Adrenal gland (tissue), 9 donors: ENCODE measurements at regions not wholly inside any gene's neighbourhood (a gene's known extent, or its start where the extent isn't known, plus 50 kb on each side); places are given as distances from the start of the nearest gene placed in this dataset.

Experiments
- DNase-seq, 7 donors: peaks; one replicate each; pipeline ENCODE4 v3.0.0-alpha.2; 2019 to 2020
- H3K27ac ChIP-seq, 5 donors: fragments of 200-600 bp; sonication (generic) in 4 of 5; 1 replicate in 3 of 5; 2 replicates in 2 of 5; pipeline versions ENCODE4 v1.5.1 to v1.8.0; 2016 to 2020; ENCODE audit warnings: mild to moderate bottlenecking in 1 of 5
- H3K27me3 ChIP-seq: fragments of 200-600 bp; 2 replicates; pipeline ENCODE4 v1.8.0; 2021
- H3K36me3 ChIP-seq, 2 donors: fragments of 200-600 bp; replicated peaks in 1 of 2; 1 replicate in 1 of 2; 2 replicates in 1 of 2; pipeline versions ENCODE4 v1.5.1 to v1.8.0; 2018 to 2022
- H3K4me1 ChIP-seq, 2 donors: fragments of 200-600 bp; replicated peaks in 1 of 2; 1 replicate in 1 of 2; 2 replicates in 1 of 2; pipeline versions ENCODE4 v1.5.1 to v1.8.0; 2018 to 2021
- H3K4me3 ChIP-seq, 4 donors: fragments of 200-600 bp; sonication (generic) in 3 of 4; one replicate each; pipeline ENCODE4 v1.5.1; 2016 to 2018
- H3K9me3 ChIP-seq, 3 donors: fragments of 200-600 bp; sonication (generic) in 1 of 3; replicated peaks in 1 of 3; 1 replicate in 2 of 3; 2 replicates in 1 of 3; pipeline versions ENCODE4 v1.5.1 to v1.8.0; 2016 to 2021
- CTCF ChIP-seq, 6 experiments: fragments of 450-650 bp in 4 of 6; fragments of 200-600 bp in 2 of 6; sonication (generic) in 1 of 6; IDR thresholded peaks; 1 replicate in 5 of 6; 2 replicates in 1 of 6; pipeline versions ENCODE4 v1.5.1 to v1.8.0; 2016 to 2021; ENCODE audit warnings: antibody characterized with exemption in 6 of 6, mild to moderate bottlenecking in 2 of 6, moderate library complexity in 1 of 6
- POLR2A ChIP-seq, 2 donors: fragments of 450-650 bp; IDR thresholded peaks; one replicate each; pipeline ENCODE4 v1.6.1; 2017; ENCODE audit warnings: antibody characterized with exemption in 2 of 2, mild to moderate bottlenecking in 2 of 2, moderate library complexity in 1 of 2
- WGBS, 4 donors: extraction: QIAGEN DNeasy Blood & Tissue Kit in 2 of 4; methylation state at CpG; one replicate each; pipeline versions ENCODE4 v1.1.5 to v1.1.7; 2013 to 2017; 5-methylcytosine and 5-hydroxymethylcytosine counted together
- intact Hi-C, 2 donors: fragments of 100-400 bp; cut with DNase I; formaldehyde crosslinking; loops; one replicate each; pipeline versions ENCODE4 v1.14.1 to v1.15.0; 2022 to 2023
- donor health status: healthy with polysubstance abuse.
- donor health status: Bipolar disorder and iron deficiency.
- donor health status: DM: yes; HTN: yes; CAD: no.
- donor health status: DM: no; HTN: no; CAD: no.
- donor health status: DM: no; HTN: no; CAD: no.

GRCh38 chr1:147473733-147474049 lies 67.6 kb upstream of the BCL9 start:
- Histone ChIP-seq H3K36me3 (no peaks in the 10 kb centered on the region), H3K27ac (no peak overlapping the region), H3K4me3 (no peak overlapping the region), H3K27me3 (no peaks in the 10 kb centered on the region), H3K9me3 (no peaks in the 10 kb centered on the region), H3K4me1 (no peaks in the 10 kb centered on the region)
- intact Hi-C loops = no loop called here
- no peak for TF ChIP-seq CTCF (IDR thresholded peaks at IDR 0.05)
- TF ChIP-seq POLR2A (IDR thresholded peaks at IDR 0.05) = no peak
- no peak for DNase-seq

GRCh38 chr1:147475488-147475887 lies 65.8 kb upstream of the BCL9 start:
- no peak overlapping the region for H3K27ac ChIP-seq
- 71 to 81% (median 76%) methylated on average over 3 of the region's 3 CpGs for WGBS, 4 donors
- peaks cover 5% of the 10 kb centered on the region for H3K27me3 ChIP-seq
- no peak overlapping the region for H3K4me3 ChIP-seq
- no peak for TF ChIP-seq POLR2A (IDR thresholded peaks at IDR 0.05)
- no peak for TF ChIP-seq CTCF (IDR thresholded peaks at IDR 0.05)
- intact Hi-C loops = no loop called here
- no peak for DNase-seq
- H3K4me1 ChIP-seq = no peaks in the 10 kb centered on the region
- no peaks in the 10 kb centered on the region for H3K36me3 ChIP-seq
- no peaks in the 10 kb centered on the region for H3K9me3 ChIP-seq

- no peak for TF ChIP-seq POLR2A (IDR thresholded peaks at IDR 0.05)
- no peak for TF ChIP-seq CTCF (IDR thresholded peaks at IDR 0.05)
- Histone ChIP-seq H3K27ac (no peak overlapping the region), H3K9me3 (no peaks in the 10 kb centered on the region), H3K4me3 (no peak overlapping the region), H3K4me1 (no peaks in the 10 kb centered on the region), H3K27me3 (peaks cover 5% of the 10 kb centered on the region), H3K36me3 (no peaks in the 10 kb centered on the region)
- WGBS, 4 donors = 71 to 79% (median 76%) methylated on average over 4 of the region's 4 CpGs
- intact Hi-C loops = no loop called here
- no peak for DNase-seq
These were observed 62.8 kb upstream of the BCL9 start for GRCh38 chr1:147478521-147478920.

DNA sequence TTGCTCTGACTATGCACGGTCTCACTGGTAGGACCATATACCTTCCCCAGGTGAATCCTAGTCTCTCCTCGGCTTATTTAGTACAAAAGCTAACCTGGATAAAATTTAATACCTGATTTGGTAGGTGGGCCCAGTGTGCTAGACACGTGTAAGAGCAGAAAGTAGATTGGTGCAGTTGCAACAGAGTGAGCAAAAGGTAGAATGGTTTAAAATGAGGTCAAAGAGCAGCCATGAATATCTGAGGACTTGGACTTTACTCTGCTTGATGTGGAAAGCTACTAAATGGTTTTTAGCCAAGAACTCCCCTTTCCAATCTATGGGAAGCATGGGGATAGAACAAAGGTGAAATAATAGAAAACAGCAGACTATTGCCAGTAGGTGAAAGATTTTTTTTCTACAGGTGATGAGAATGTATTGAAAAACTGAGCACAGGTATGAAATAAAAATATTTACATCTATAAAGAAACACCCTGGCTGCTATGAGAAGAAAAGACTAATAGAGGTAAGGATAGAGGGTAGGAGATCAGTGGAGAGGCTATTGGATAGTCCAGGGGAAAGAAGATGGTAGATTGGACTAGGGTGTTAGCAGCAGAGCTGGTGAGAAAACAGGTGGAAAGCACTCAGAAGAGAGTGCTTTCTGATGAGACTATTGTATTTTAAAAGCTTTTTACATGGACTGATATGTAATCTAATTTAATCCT lies 61.3 kb upstream of the BCL9 start:
- no peak for DNase-seq
- intact Hi-C loops = no loop called here
- H3K9me3 ChIP-seq = no peaks in the 10 kb centered on the region
- no peak for TF ChIP-seq CTCF (IDR thresholded peaks at IDR 0.05)
- TF ChIP-seq POLR2A (IDR thresholded peaks at IDR 0.05) = no peak
- 54 to 72% (median 68%) methylated on average over 3 of the region's 3 CpGs for WGBS, 4 donors
- H3K27ac ChIP-seq = no peak overlapping the region
- H3K36me3 ChIP-seq = no peaks in the 10 kb centered on the region
- H3K27me3 ChIP-seq = peaks cover 5% of the 10 kb centered on the region
- no peak overlapping the region for H3K4me3 ChIP-seq
- no peaks in the 10 kb centered on the region for H3K4me1 ChIP-seq
